GM21447 (cell line): ENCODE measurements at regions not wholly inside any gene's neighbourhood (a gene's known extent, or its start where the extent isn't known, plus 50 kb on each side); places are given as distances from the start of the nearest gene placed in this dataset.
"Not testable (repeated sequence)": the region's sequence is repeated elsewhere in the genome, so short reads cannot be mapped to it uniquely, and the experiment has no call there.

Source experiments
- ATAC-seq: cut with Tn5 transposase; IDR thresholded peaks from one replicate; pipeline ENCODE4 v1.9.1; 2021; ENCODE audit not compliant: unreplicated experiment

- ATAC-seq: no peak
Observed at GRCh38 chr4:58871509-58871908, 1761.3 kb upstream of the IGFBP7 start.

GRCh38 chr4:58849026-58849425 is 1738.8 kb upstream of the IGFBP7 start:
- ATAC-seq: no peak

GRCh38 chr4:58843455-58843854 is 1733.3 kb upstream of the IGFBP7 start:
- ATAC-seq: no peak

- no peak for ATAC-seq
Observed at GRCh38 chr4:58833126-58833525, 1722.9 kb upstream of the IGFBP7 start.

GRCh38 chr4:58825278-58825677 is 1715.1 kb upstream of the IGFBP7 start:
- ATAC-seq: no peak

- ATAC-seq: not testable (repeated sequence)
Observed at GRCh38 chr4:58818560-58818959, 1708.4 kb upstream of the IGFBP7 start.

GRCh38 chr4:58809948-58810347 is 1699.8 kb upstream of the IGFBP7 start:
- no peak for ATAC-seq

GRCh38 chr4:58809366-58809765 is 1699.2 kb upstream of the IGFBP7 start:
- ATAC-seq: no peak

- ATAC-seq: no peak
Observed at GRCh38 chr4:58808817-58809216, 1698.6 kb upstream of the IGFBP7 start.

GRCh38 chr4:58807843-58808615 is 1697.8 kb upstream of the IGFBP7 start:
- ATAC-seq: no peak

- no peak for ATAC-seq
Observed at GRCh38 chr4:58776627-58777026, 1666.4 kb upstream of the IGFBP7 start.

- ATAC-seq: no peak
Observed at GRCh38 chr4:58767598-58767997, 1657.4 kb upstream of the IGFBP7 start.

GRCh38 chr4:58766763-58767162 is 1656.6 kb upstream of the IGFBP7 start:
- no peak for ATAC-seq

- no peak for ATAC-seq
Observed at GRCh38 chr4:58761563-58761962, 1651.4 kb upstream of the IGFBP7 start.

- ATAC-seq: no peak
Observed at GRCh38 chr4:58760737-58761136, 1650.6 kb upstream of the IGFBP7 start.

GRCh38 chr4:58760100-58760499 is 1649.9 kb upstream of the IGFBP7 start:
- no peak for ATAC-seq

- no peak for ATAC-seq
Observed at GRCh38 chr4:58749206-58749605, 1639.0 kb upstream of the IGFBP7 start.

GRCh38 chr4:58740897-58741296 is 1630.7 kb upstream of the IGFBP7 start:
- ATAC-seq: no peak

GRCh38 chr4:58739275-58739674 is 1629.1 kb upstream of the IGFBP7 start:
- no peak for ATAC-seq

- ATAC-seq: no peak
Observed at GRCh38 chr4:58738375-58738774, 1628.2 kb upstream of the IGFBP7 start.

GRCh38 chr4:58734030-58734674 is 1624.0 kb upstream of the IGFBP7 start:
- ATAC-seq: no peak

- no peak for ATAC-seq
Observed at GRCh38 chr4:58732973-58733372, 1622.8 kb upstream of the IGFBP7 start.

GRCh38 chr4:58723954-58724353 is 1613.8 kb upstream of the IGFBP7 start:
- no peak for ATAC-seq
